ENCODE measurements at regions not wholly inside any gene's neighbourhood (a gene's known extent, or its start where the extent isn't known, plus 50 kb on each side); places are given as distances from the start of the nearest gene placed in this dataset.
"Not testable (repeated sequence)": the region's sequence is repeated elsewhere in the genome, so short reads cannot be mapped to it uniquely, and the experiment has no call there.

DNA sequence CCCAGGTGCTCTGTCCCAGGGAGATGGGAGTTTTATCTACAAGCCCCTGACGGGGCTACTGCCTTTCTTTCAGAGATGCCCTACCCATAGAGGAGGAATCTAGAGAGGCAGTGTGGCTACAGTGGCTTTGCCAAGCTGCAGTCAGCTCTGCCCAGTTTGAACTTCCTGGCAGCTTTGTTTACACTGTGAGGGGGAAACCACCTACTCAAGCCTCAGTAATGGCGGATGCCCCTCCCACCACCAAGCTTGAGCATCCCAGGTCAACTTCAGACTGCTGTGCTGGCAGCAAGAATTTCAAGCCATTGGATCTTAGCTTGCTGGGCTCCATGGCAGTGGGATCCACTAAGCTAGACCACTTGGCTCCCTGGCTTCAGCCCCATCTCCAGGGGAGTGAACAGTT lies 53.1 kb upstream of the TMEM252 start:
- H3K4me3 ChIP-seq (ENCODE audit: low read length); H3K27me3 ChIP-seq (ENCODE audit: control insufficient read depth, insufficient read depth, low read length); DNase-seq; H3K36me3 ChIP-seq (ENCODE audit: control insufficient read depth, insufficient read depth, low read length); H3K27ac ChIP-seq (ENCODE audit: low read length); H3K4me1 ChIP-seq (ENCODE audit: control insufficient read depth, insufficient read depth, low read length); H3K9me3 ChIP-seq (replicated peaks; ENCODE audit: control insufficient read depth, low read depth, low read length): not testable (repeated sequence)
- WGBS (ENCODE audit: insufficient coverage) = 100% methylated on average over 1 of the region's 2 CpGs

DNA sequence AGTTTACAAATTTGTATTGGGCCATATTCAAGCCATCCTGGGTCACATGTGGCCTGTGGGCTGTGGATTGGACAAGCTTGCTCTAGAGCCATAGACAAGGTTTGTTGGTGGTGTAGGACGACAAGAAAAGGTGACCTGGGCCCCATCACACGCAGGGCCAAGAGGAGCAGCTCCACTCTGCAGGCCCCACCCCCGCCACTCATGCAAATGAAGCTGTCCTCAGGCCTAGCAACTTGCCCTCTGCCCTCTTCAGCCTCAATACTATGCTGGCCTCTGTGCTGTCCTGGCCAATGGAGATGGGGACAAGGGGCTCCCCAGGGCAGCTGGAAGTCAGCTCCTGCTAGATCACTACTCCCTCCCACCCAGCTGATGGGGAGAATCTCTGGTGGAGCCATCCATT lies 55.2 kb upstream of the TMEM252 start:
- no peaks in the 10 kb centered on the region for H3K36me3 ChIP-seq (ENCODE audit: control insufficient read depth, insufficient read depth, low read length)
- no CpG with 5 or more reads among the region's 3 CpGs for WGBS (ENCODE audit: insufficient coverage)
- DNase-seq = no peak

DNA sequence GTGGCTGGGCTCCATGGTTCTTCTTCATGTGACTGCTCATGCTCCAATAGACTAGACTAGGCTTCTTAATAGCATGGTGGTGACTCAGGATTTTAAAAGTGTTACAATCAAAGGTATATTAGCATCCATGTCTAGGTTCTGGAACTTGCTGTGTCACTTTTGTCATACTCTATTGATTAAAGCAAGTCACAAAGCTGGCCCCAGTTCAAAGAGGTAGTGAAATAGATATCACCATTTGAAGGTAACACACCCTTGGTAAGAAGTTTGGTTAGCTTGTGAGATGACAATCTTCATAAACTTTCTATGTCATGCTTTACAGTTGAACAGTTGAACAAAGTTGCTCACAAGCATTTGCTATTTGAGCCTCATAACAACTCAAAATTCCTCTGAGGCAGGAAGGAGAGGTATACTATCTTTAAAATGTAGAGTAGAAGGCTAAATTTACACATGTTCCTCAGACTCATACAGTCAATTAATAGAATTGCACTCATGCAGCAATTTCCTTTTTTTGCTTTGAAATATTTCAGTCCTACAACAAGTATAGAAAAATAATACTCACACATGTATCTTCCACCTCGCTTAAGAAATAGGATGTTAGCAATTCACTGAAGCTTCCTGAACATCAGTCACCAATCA lies 56.8 kb upstream of the TMEM252 start:
- Histone ChIP-seq H3K4me3 (ENCODE audit: low read length) (no peak overlapping the region), H3K4me1 (ENCODE audit: control insufficient read depth, insufficient read depth, low read length) (no peaks in the 10 kb centered on the region), H3K36me3 (ENCODE audit: control insufficient read depth, insufficient read depth, low read length) (no peaks in the 10 kb centered on the region), H3K27me3 (ENCODE audit: control insufficient read depth, insufficient read depth, low read length) (peaks cover 2% of the 10 kb centered on the region), H3K27ac (ENCODE audit: low read length) (no peak overlapping the region), H3K9me3 (replicated peaks; ENCODE audit: control insufficient read depth, low read depth, low read length) (no peaks in the 10 kb centered on the region)
- no CpG with 5 or more reads among the region's 1 CpG for WGBS (ENCODE audit: insufficient coverage)
- DNase-seq = no peak

More for the DNA sequence above, 55.2 kb upstream of the TMEM252 start:
- Histone ChIP-seq H3K4me3 (ENCODE audit: low read length) (no peak overlapping the region), H3K27me3 (ENCODE audit: control insufficient read depth, insufficient read depth, low read length) (no peaks in the 10 kb centered on the region), H3K27ac (ENCODE audit: low read length) (no peak overlapping the region), H3K9me3 (replicated peaks; ENCODE audit: control insufficient read depth, low read depth, low read length) (no peaks in the 10 kb centered on the region), H3K4me1 (ENCODE audit: control insufficient read depth, insufficient read depth, low read length) (no peaks in the 10 kb centered on the region)

DNA sequence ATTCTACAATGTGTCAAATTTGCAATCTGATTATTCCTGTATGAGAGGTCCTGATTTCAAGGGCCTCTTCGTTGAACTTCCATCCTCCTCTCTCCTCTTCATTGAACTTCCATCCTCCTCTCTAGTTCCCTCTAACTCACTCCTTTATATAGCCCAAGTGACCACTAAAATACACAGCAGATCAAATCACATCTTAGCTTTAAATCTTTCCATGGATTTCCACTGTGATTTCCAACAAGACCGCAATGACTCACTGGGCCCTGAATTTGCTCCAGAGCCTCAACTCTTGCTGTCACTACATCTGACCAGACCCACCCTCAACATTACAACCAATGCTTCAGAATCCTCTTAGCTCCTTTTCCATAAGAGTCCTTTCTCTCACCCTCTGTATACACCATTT lies 59.1 kb upstream of the TMEM252 start:
- Histone ChIP-seq H3K4me1 (ENCODE audit: control insufficient read depth, insufficient read depth, low read length) (no peaks in the 10 kb centered on the region), H3K27ac (ENCODE audit: low read length) (no peak overlapping the region), H3K36me3 (ENCODE audit: control insufficient read depth, insufficient read depth, low read length) (no peaks in the 10 kb centered on the region), H3K9me3 (replicated peaks; ENCODE audit: control insufficient read depth, low read depth, low read length) (no peaks in the 10 kb centered on the region), H3K4me3 (ENCODE audit: low read length) (no peak overlapping the region), H3K27me3 (ENCODE audit: control insufficient read depth, insufficient read depth, low read length) (peaks cover 2% of the 10 kb centered on the region)
- 77% methylated on average over 2 of the region's 2 CpGs for WGBS (ENCODE audit: insufficient coverage)
- DNase-seq = no peak

DNA sequence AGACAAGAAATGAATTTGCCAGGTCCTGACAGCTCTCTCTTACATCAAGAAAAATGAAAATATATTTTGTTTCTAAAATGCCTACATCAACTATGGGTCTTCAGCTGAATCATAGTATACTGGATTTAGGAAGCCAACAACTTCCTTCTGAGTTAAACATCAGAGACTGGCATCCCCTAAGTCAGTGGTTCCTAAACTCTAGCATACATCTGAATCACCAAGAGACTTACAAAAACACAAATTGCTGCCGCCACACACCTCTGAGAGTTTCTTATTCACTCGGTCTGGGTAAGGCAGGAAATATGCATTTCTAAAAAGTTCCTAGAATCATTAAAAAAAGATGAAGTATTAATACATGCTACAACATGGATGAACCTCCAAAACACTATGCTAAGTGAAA lies 60.4 kb upstream of the TMEM252 start:
- no peak for DNase-seq
- no CpG with 5 or more reads among the region's 2 CpGs for WGBS (ENCODE audit: insufficient coverage)
- H3K27me3 ChIP-seq (ENCODE audit: control insufficient read depth, insufficient read depth, low read length) = peaks cover 2% of the 10 kb centered on the region
- H3K4me3 ChIP-seq (ENCODE audit: low read length) = no peak overlapping the region
- no peak overlapping the region for H3K27ac ChIP-seq (ENCODE audit: low read length)
- H3K9me3 ChIP-seq (replicated peaks; ENCODE audit: control insufficient read depth, low read depth, low read length) = no peaks in the 10 kb centered on the region
- H3K36me3 ChIP-seq (ENCODE audit: control insufficient read depth, insufficient read depth, low read length) = no peaks in the 10 kb centered on the region
- H3K4me1 ChIP-seq (ENCODE audit: control insufficient read depth, insufficient read depth, low read length) = no peaks in the 10 kb centered on the region

DNA sequence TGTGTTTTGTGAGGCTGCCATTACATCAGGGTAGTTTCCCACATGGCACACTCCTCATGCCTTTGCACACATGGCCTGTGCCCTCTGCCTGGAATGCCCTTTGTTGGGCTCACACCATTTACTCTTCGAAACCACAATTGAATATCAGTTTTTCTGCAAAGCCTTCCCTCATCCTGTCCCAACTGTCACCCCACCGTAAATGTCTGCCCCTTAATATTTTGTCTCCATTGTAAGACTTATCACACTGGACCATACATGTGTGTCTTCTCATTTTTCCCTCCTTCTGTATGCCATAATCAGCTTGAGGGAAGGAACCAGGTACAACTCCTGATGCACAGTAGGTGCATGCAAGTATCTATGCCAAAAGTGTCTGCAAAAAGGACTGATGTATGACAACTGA lies 62.7 kb upstream of the TMEM252 start:
- no peaks in the 10 kb centered on the region for H3K9me3 ChIP-seq (replicated peaks; ENCODE audit: control insufficient read depth, low read depth, low read length)
- DNase-seq = no peak
- peaks cover 2% of the 10 kb centered on the region for H3K27me3 ChIP-seq (ENCODE audit: control insufficient read depth, insufficient read depth, low read length)
- H3K27ac ChIP-seq (ENCODE audit: low read length) = no peak overlapping the region
- 94% methylated on average over 2 of the region's 2 CpGs for WGBS (ENCODE audit: insufficient coverage)
- no peaks in the 10 kb centered on the region for H3K36me3 ChIP-seq (ENCODE audit: control insufficient read depth, insufficient read depth, low read length)
- no peak overlapping the region for H3K4me3 ChIP-seq (ENCODE audit: low read length)
- no peaks in the 10 kb centered on the region for H3K4me1 ChIP-seq (ENCODE audit: control insufficient read depth, insufficient read depth, low read length)

DNA sequence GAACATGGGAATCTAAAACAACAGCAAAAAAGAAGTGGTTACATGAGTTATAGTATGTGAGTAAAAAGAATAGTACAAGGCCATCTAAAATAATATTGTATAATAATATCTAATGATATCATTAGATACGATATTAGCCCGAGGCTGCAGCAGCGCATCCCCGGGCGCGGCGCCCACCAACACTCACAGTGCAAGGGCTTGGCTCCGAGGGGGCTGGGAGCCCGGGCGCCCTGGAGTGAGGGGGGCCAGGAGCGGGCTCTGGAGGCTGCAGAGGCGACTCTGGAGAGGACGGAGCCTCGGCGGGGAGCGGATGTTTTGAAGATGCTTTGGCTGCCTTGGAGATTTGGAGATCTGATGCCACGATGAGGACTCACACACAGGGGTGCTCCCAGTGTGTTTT lies 68.1 kb upstream of the TMEM252 start:
- Histone ChIP-seq H3K27ac (ENCODE audit: low read length) (no peak overlapping the region), H3K4me1 (ENCODE audit: control insufficient read depth, insufficient read depth, low read length) (no peaks in the 10 kb centered on the region), H3K4me3 (ENCODE audit: low read length) (no peak overlapping the region), H3K36me3 (ENCODE audit: control insufficient read depth, insufficient read depth, low read length) (no peaks in the 10 kb centered on the region), H3K27me3 (ENCODE audit: control insufficient read depth, insufficient read depth, low read length) (no peaks in the 10 kb centered on the region), H3K9me3 (replicated peaks; ENCODE audit: control insufficient read depth, low read depth, low read length) (no peaks in the 10 kb centered on the region)
- no peak for DNase-seq
- 67% methylated on average over 1 of the region's 17 CpGs for WGBS (ENCODE audit: insufficient coverage)

DNA sequence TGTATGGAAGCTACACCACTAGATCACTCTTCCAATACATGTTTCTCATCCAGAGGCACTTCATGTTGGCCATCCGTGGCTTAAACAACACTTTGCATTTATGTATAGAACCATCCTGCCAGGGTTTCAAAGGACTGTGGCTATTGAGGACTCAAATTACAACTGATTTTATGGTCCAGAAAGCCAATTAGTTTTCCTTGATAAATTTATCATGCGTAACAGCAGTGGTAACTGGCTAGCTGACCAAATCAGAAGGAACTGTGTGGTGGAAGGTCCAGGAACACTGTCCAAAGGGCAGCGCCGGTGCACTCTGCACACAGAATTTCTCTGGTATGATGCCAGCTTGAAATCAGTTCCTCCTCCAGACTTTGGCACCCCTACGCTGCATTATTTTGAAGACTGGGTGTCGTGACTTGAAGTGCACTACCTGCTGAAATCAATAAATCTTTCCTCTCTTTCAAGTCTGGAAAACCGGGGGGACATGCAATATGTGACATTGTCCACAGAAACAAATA lies 69.3 kb upstream of the TMEM252 start:
- DNase-seq = no peak
- no peaks in the 10 kb centered on the region for H3K9me3 ChIP-seq (replicated peaks; ENCODE audit: control insufficient read depth, low read depth, low read length)
- no peaks in the 10 kb centered on the region for H3K4me1 ChIP-seq (ENCODE audit: control insufficient read depth, insufficient read depth, low read length)
- WGBS (ENCODE audit: insufficient coverage) = 80% methylated on average over 1 of the region's 7 CpGs
- H3K4me3 ChIP-seq (ENCODE audit: low read length) = no peak overlapping the region
- H3K27ac ChIP-seq (ENCODE audit: low read length) = no peak overlapping the region
- H3K36me3 ChIP-seq (ENCODE audit: control insufficient read depth, insufficient read depth, low read length) = no peaks in the 10 kb centered on the region
- no peaks in the 10 kb centered on the region for H3K27me3 ChIP-seq (ENCODE audit: control insufficient read depth, insufficient read depth, low read length)

DNA sequence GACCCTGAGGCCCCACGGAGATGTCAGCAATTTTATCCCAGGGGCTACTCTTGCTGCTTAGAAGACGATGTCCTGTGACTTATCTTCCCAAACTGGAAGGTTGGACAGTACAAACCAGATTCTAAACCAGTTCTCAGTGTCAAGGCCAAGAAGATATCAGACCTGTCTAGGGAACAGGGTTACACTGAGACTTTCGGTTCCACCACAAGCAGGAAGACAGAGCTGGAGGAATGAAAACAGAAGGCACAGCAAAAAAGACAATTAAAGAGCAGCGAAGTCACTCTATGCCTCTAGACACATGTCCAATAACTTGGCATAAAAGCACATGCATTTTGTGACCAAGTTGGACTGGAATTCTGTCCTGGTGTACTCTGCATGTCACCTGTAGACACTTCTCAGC lies 73.4 kb upstream of the TMEM252 start:
- DNase-seq = no peak
- no peaks in the 10 kb centered on the region for H3K9me3 ChIP-seq (replicated peaks; ENCODE audit: control insufficient read depth, low read depth, low read length)
- no peaks in the 10 kb centered on the region for H3K4me1 ChIP-seq (ENCODE audit: control insufficient read depth, insufficient read depth, low read length)
- WGBS (ENCODE audit: insufficient coverage) = 85% methylated on average over 3 of the region's 4 CpGs
- no peaks in the 10 kb centered on the region for H3K36me3 ChIP-seq (ENCODE audit: control insufficient read depth, insufficient read depth, low read length)
- no peak overlapping the region for H3K4me3 ChIP-seq (ENCODE audit: low read length)
- H3K27me3 ChIP-seq (ENCODE audit: control insufficient read depth, insufficient read depth, low read length) = no peaks in the 10 kb centered on the region
- H3K27ac ChIP-seq (ENCODE audit: low read length) = no peak overlapping the region

DNA sequence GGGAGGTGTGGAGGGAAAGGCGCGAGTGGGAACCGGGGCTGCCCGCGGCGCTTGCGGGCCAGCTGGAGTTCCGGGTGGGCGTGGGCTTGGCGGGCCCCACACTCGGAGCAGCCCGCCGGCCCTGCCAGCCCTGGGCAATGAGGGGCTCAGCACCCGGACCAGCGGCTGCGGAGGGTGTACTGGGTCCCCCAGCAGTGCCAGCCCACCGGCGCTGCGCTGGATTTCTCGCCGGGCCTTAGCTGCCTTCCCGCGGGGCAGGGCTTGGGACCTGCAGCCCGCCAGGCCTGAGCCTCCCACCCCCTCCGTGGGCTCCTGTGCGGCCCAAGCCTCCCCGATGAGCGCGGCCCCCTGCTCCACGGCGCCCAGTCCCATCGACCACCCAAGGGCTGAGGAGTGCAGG lies 76.3 kb upstream of the TMEM252 start:
- whole genome bisulfite sequencing (ENCODE audit: insufficient coverage) = 96% methylated on average over 30 of the region's 32 CpGs
- not testable (repeated sequence) for H3K9me3 ChIP-seq (replicated peaks; ENCODE audit: control insufficient read depth, low read depth, low read length); H3K27ac ChIP-seq (ENCODE audit: low read length); H3K27me3 ChIP-seq (ENCODE audit: control insufficient read depth, insufficient read depth, low read length); DNase-seq; H3K4me1 ChIP-seq (ENCODE audit: control insufficient read depth, insufficient read depth, low read length); H3K4me3 ChIP-seq (ENCODE audit: low read length); H3K36me3 ChIP-seq (ENCODE audit: control insufficient read depth, insufficient read depth, low read length)

DNA sequence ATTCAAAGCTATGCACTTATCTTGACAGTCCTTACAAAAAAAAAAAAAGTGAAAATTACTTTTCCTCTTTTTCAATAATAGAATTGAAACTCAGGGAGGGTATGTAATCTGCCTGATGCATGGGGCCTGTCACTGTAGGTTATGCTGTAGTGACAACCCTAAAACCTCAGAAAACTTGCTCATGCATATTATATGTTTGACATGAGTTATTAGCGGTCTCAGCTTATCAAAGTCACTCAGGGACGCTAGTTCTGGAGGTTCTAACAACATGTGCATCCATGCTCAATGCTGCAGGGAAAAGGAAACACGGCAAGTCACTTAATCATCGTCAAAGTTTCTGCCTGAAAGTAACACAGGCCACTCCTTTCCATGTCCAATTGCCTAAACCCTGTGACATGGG lies 78.4 kb upstream of the TMEM252 start:
- no peaks in the 10 kb centered on the region for H3K27me3 ChIP-seq (ENCODE audit: control insufficient read depth, insufficient read depth, low read length)
- H3K9me3 ChIP-seq (replicated peaks; ENCODE audit: control insufficient read depth, low read depth, low read length) = no peaks in the 10 kb centered on the region
- no peak overlapping the region for H3K4me3 ChIP-seq (ENCODE audit: low read length)
- no peaks in the 10 kb centered on the region for H3K36me3 ChIP-seq (ENCODE audit: control insufficient read depth, insufficient read depth, low read length)
- no peak overlapping the region for H3K27ac ChIP-seq (ENCODE audit: low read length)
- H3K4me1 ChIP-seq (ENCODE audit: control insufficient read depth, insufficient read depth, low read length) = no peaks in the 10 kb centered on the region
- no peak for DNase-seq
- 60% methylated on average over 2 of the region's 4 CpGs for whole genome bisulfite sequencing (ENCODE audit: insufficient coverage)

Measured in muscle of leg (tissue), 3 donors.